ENCODE measurements at regions not wholly inside any gene's neighbourhood (a gene's known extent, or its start where the extent isn't known, plus 50 kb on each side); places are given as distances from the start of the nearest gene placed in this dataset.

- no peak for DNase-seq
- H3K4me1 Mint-ChIP-seq: no peaks in the 10 kb centered on the region
- no peak overlapping the region for H3K27ac Mint-ChIP-seq
- no peaks in the 10 kb centered on the region for H3K36me3 Mint-ChIP-seq
- Histone ChIP-seq H3K27ac (ENCODE audit: low read depth, low read length) (no peak overlapping the region), H3K4me1 (ENCODE audit: insufficient read depth, low read length) (no peaks in the 10 kb centered on the region), H3K4me3 (ENCODE audit: low read length) (no peak overlapping the region), H3K9me3 (ENCODE audit: low read length) (no peaks in the 10 kb centered on the region), H3K36me3 (ENCODE audit: insufficient read depth, low read length) (no peaks in the 10 kb centered on the region), H3K27me3 (ENCODE audit: insufficient read depth, low read length, poor library complexity, severe bottlenecking) (no peaks in the 10 kb centered on the region)
- H3K4me3 Mint-ChIP-seq: no peak overlapping the region
- no peaks in the 10 kb centered on the region for H3K27me3 Mint-ChIP-seq
- POLR2A ChIA-PET: no interaction called here
- CTCF ChIA-PET: no interaction called here
- H3K9me3 Mint-ChIP-seq: no peaks in the 10 kb centered on the region
Measured at GRCh38 chr12:105836242-105836622, 302.5 kb downstream of the NUAK1 start.

- no peak overlapping the region for H3K4me3 Mint-ChIP-seq
- no peak overlapping the region for H3K4me3 ChIP-seq (ENCODE audit: low read length)
- no peaks in the 10 kb centered on the region for H3K27me3 ChIP-seq (ENCODE audit: insufficient read depth, low read length, poor library complexity, severe bottlenecking)
- no peak for DNase-seq
- H3K27me3 Mint-ChIP-seq: no peaks in the 10 kb centered on the region
- ChIA-PET CTCF (no interaction called here), POLR2A (no interaction called here)
- H3K36me3 Mint-ChIP-seq: no peaks in the 10 kb centered on the region
- H3K4me1 Mint-ChIP-seq: no peaks in the 10 kb centered on the region
- no peaks in the 10 kb centered on the region for H3K9me3 Mint-ChIP-seq
- H3K9me3 ChIP-seq (ENCODE audit: low read length): no peaks in the 10 kb centered on the region
- no peaks in the 10 kb centered on the region for H3K36me3 ChIP-seq (ENCODE audit: insufficient read depth, low read length)
- H3K4me1 ChIP-seq (ENCODE audit: insufficient read depth, low read length): no peaks in the 10 kb centered on the region
- no peak overlapping the region for H3K27ac ChIP-seq (ENCODE audit: low read depth, low read length)
- no peak overlapping the region for H3K27ac Mint-ChIP-seq
Measured at GRCh38 chr12:105839629-105840127, 299.1 kb downstream of the NUAK1 start.

- ChIA-PET POLR2A (no interaction called here), CTCF (no interaction called here)
- Histone ChIP-seq H3K9me3 (ENCODE audit: low read length) (no peaks in the 10 kb centered on the region), H3K36me3 (ENCODE audit: insufficient read depth, low read length) (no peaks in the 10 kb centered on the region), H3K27ac (ENCODE audit: low read depth, low read length) (no peak overlapping the region), H3K4me3 (ENCODE audit: low read length) (no peak overlapping the region), H3K4me1 (ENCODE audit: insufficient read depth, low read length) (no peaks in the 10 kb centered on the region), H3K27me3 (ENCODE audit: insufficient read depth, low read length, poor library complexity, severe bottlenecking) (no peaks in the 10 kb centered on the region)
- H3K9me3 Mint-ChIP-seq: no peaks in the 10 kb centered on the region
- no peaks in the 10 kb centered on the region for H3K27me3 Mint-ChIP-seq
- H3K4me3 Mint-ChIP-seq: no peak overlapping the region
- H3K27ac Mint-ChIP-seq: no peak overlapping the region
- no peaks in the 10 kb centered on the region for H3K4me1 Mint-ChIP-seq
- no peaks in the 10 kb centered on the region for H3K36me3 Mint-ChIP-seq
- DNase-seq: no peak
Measured at GRCh38 chr12:105840384-105840783, 298.4 kb downstream of the NUAK1 start.

GRCh38 chr12:105841840-105842239, 296.9 kb downstream of the NUAK1 start:
- no peak overlapping the region for H3K4me3 Mint-ChIP-seq
- H3K27ac Mint-ChIP-seq: no peak overlapping the region
- no peak overlapping the region for H3K27ac ChIP-seq (ENCODE audit: low read depth, low read length)
- H3K4me1 ChIP-seq (ENCODE audit: insufficient read depth, low read length): no peaks in the 10 kb centered on the region
- H3K9me3 ChIP-seq (ENCODE audit: low read length): no peaks in the 10 kb centered on the region
- no peaks in the 10 kb centered on the region for H3K27me3 Mint-ChIP-seq
- no peak overlapping the region for H3K4me3 ChIP-seq (ENCODE audit: low read length)
- ChIA-PET POLR2A (no interaction called here), CTCF (no interaction called here)
- H3K36me3 ChIP-seq (ENCODE audit: insufficient read depth, low read length): no peaks in the 10 kb centered on the region
- no peak for DNase-seq
- H3K36me3 Mint-ChIP-seq: no peaks in the 10 kb centered on the region
- H3K27me3 ChIP-seq (ENCODE audit: insufficient read depth, low read length, poor library complexity, severe bottlenecking): no peaks in the 10 kb centered on the region
- H3K9me3 Mint-ChIP-seq: no peaks in the 10 kb centered on the region
- no peaks in the 10 kb centered on the region for H3K4me1 Mint-ChIP-seq

GRCh38 chr12:105843561-105843960, 295.2 kb downstream of the NUAK1 start:
- ChIA-PET CTCF (no interaction called here), POLR2A (no interaction called here)
- no peaks in the 10 kb centered on the region for H3K4me1 Mint-ChIP-seq
- Histone ChIP-seq H3K27ac (ENCODE audit: low read depth, low read length) (no peak overlapping the region), H3K27me3 (ENCODE audit: insufficient read depth, low read length, poor library complexity, severe bottlenecking) (no peaks in the 10 kb centered on the region), H3K9me3 (ENCODE audit: low read length) (no peaks in the 10 kb centered on the region), H3K4me3 (ENCODE audit: low read length) (no peak overlapping the region), H3K4me1 (ENCODE audit: insufficient read depth, low read length) (no peaks in the 10 kb centered on the region), H3K36me3 (ENCODE audit: insufficient read depth, low read length) (no peaks in the 10 kb centered on the region)
- H3K27me3 Mint-ChIP-seq: no peaks in the 10 kb centered on the region
- no peaks in the 10 kb centered on the region for H3K36me3 Mint-ChIP-seq
- no peaks in the 10 kb centered on the region for H3K9me3 Mint-ChIP-seq
- H3K27ac Mint-ChIP-seq: no peak overlapping the region
- no peak for DNase-seq
- H3K4me3 Mint-ChIP-seq: no peak overlapping the region

GRCh38 chr12:105843986-105844760, 294.6 kb downstream of the NUAK1 start:
- Histone ChIP-seq H3K4me1 (ENCODE audit: insufficient read depth, low read length) (no peaks in the 10 kb centered on the region), H3K9me3 (ENCODE audit: low read length) (no peaks in the 10 kb centered on the region), H3K27me3 (ENCODE audit: insufficient read depth, low read length, poor library complexity, severe bottlenecking) (no peaks in the 10 kb centered on the region), H3K27ac (ENCODE audit: low read depth, low read length) (no peak overlapping the region), H3K36me3 (ENCODE audit: insufficient read depth, low read length) (no peaks in the 10 kb centered on the region), H3K4me3 (ENCODE audit: low read length) (no peak overlapping the region)
- ChIA-PET CTCF (no interaction called here), POLR2A (no interaction called here)
- DNase-seq: no peak
- H3K36me3 Mint-ChIP-seq: no peaks in the 10 kb centered on the region
- no peak overlapping the region for H3K27ac Mint-ChIP-seq
- H3K4me3 Mint-ChIP-seq: no peak overlapping the region
- H3K4me1 Mint-ChIP-seq: no peaks in the 10 kb centered on the region
- H3K9me3 Mint-ChIP-seq: no peaks in the 10 kb centered on the region
- no peaks in the 10 kb centered on the region for H3K27me3 Mint-ChIP-seq

GRCh38 chr12:105846331-105846730, 292.4 kb downstream of the NUAK1 start:
- Mint-ChIP-seq H3K27ac (no peak overlapping the region), H3K36me3 (no peaks in the 10 kb centered on the region), H3K9me3 (no peaks in the 10 kb centered on the region), H3K4me1 (no peaks in the 10 kb centered on the region), H3K27me3 (peaks cover 0 to 4% of the 10 kb centered on the region in 2 donors), H3K4me3 (no peak overlapping the region)
- no peak for DNase-seq
- no peak overlapping the region for H3K4me3 ChIP-seq (ENCODE audit: low read length)
- no peaks in the 10 kb centered on the region for H3K27me3 ChIP-seq (ENCODE audit: insufficient read depth, low read length, poor library complexity, severe bottlenecking)
- ChIA-PET POLR2A (no interaction called here), CTCF (no interaction called here)
- H3K36me3 ChIP-seq (ENCODE audit: insufficient read depth, low read length): no peaks in the 10 kb centered on the region
- H3K27ac ChIP-seq (ENCODE audit: low read depth, low read length): no peak overlapping the region
- no peaks in the 10 kb centered on the region for H3K4me1 ChIP-seq (ENCODE audit: insufficient read depth, low read length)
- no peaks in the 10 kb centered on the region for H3K9me3 ChIP-seq (ENCODE audit: low read length)

- DNase-seq: no peak
- Mint-ChIP-seq H3K27me3 (peaks cover 0 to 4% of the 10 kb centered on the region in 2 donors), H3K9me3 (no peaks in the 10 kb centered on the region), H3K4me3 (no peak overlapping the region), H3K36me3 (no peaks in the 10 kb centered on the region), H3K4me1 (no peaks in the 10 kb centered on the region), H3K27ac (no peak overlapping the region)
- Histone ChIP-seq H3K4me3 (ENCODE audit: low read length) (no peak overlapping the region), H3K9me3 (ENCODE audit: low read length) (no peaks in the 10 kb centered on the region), H3K36me3 (ENCODE audit: insufficient read depth, low read length) (no peaks in the 10 kb centered on the region), H3K4me1 (ENCODE audit: insufficient read depth, low read length) (no peaks in the 10 kb centered on the region), H3K27me3 (ENCODE audit: insufficient read depth, low read length, poor library complexity, severe bottlenecking) (no peaks in the 10 kb centered on the region), H3K27ac (ENCODE audit: low read depth, low read length) (no peak overlapping the region)
- ChIA-PET CTCF (interaction anchor here (1.0 kb wide), 1 partner anchor 9 kb away, joined by 4 read pairs; no protein-coding TSS in a partner anchor), POLR2A (no interaction called here)
Measured at GRCh38 chr12:105847068-105847467, 291.7 kb downstream of the NUAK1 start.
